ENCODE measurements at regions not wholly inside any gene's neighbourhood (a gene's known extent, or its start where the extent isn't known, plus 50 kb on each side); places are given as distances from the start of the nearest gene placed in this dataset.

GRCh38 chr12:74871817-74872216, 334.2 kb downstream of the ATXN7L3B start:
- no peak for DNase-seq (ENCODE audit: low read depth)
- TF ChIP-seq CTCF (IDR thresholded peaks at IDR 0.05; ENCODE audit: insufficient read depth, low read depth, low read length, missing control alignments) = no peak
- H3K4me3 ChIP-seq (ENCODE audit: low read depth, low read length) = no peak overlapping the region

- no peak for TF ChIP-seq CTCF (IDR thresholded peaks at IDR 0.05; ENCODE audit: insufficient read depth, low read depth, low read length, missing control alignments)
- no peak overlapping the region for H3K4me3 ChIP-seq (ENCODE audit: low read depth, low read length)
- no peak for DNase-seq (ENCODE audit: low read depth)
Observed at GRCh38 chr12:74885775-74886174, 323.9 kb downstream of the KCNC2 start.

GRCh38 chr12:74889073-74889472, 320.6 kb downstream of the KCNC2 start:
- DNase-seq (ENCODE audit: low read depth) = no peak
- H3K4me3 ChIP-seq (ENCODE audit: low read depth, low read length) = no peak overlapping the region
- TF ChIP-seq CTCF (IDR thresholded peaks at IDR 0.05; ENCODE audit: insufficient read depth, low read depth, low read length, missing control alignments) = no peak

GRCh38 chr12:74889563-74890236, 319.9 kb downstream of the KCNC2 start:
- DNase-seq (ENCODE audit: low read depth) = no peak

GRCh38 chr12:74890237-74890599, 319.4 kb downstream of the KCNC2 start:
- no peak overlapping the region for H3K4me3 ChIP-seq (ENCODE audit: low read depth, low read length)
- TF ChIP-seq CTCF (IDR thresholded peaks at IDR 0.05; ENCODE audit: insufficient read depth, low read depth, low read length, missing control alignments) = no peak
- peak; percentile 47 for DNase-seq (ENCODE audit: low read depth)

More at GRCh38 chr12:74889563-74890236, 319.9 kb downstream of the KCNC2 start:
- TF ChIP-seq CTCF (IDR thresholded peaks at IDR 0.05; ENCODE audit: insufficient read depth, low read depth, low read length, missing control alignments) = no peak
- H3K4me3 ChIP-seq (ENCODE audit: low read depth, low read length) = no peak overlapping the region

- no peak overlapping the region for H3K4me3 ChIP-seq (ENCODE audit: low read depth, low read length)
- no peak for DNase-seq (ENCODE audit: low read depth)
- no peak for TF ChIP-seq CTCF (IDR thresholded peaks at IDR 0.05; ENCODE audit: insufficient read depth, low read depth, low read length, missing control alignments)
Observed at GRCh38 chr12:74891083-74891668, 318.5 kb downstream of the KCNC2 start.
